GM23248 (cell line): ENCODE measurements at regions not wholly inside any gene's neighbourhood (a gene's known extent, or its start where the extent isn't known, plus 50 kb on each side); places are given as distances from the start of the nearest gene placed in this dataset.

ENCODE experiments used
- DNase-seq: peaks from one replicate; pipeline ENCODE4 v3.0.0-alpha.2; 2015
- H2AFZ ChIP-seq: fragments of 200-600 bp; sonication (generic); 2 replicates; pipeline ENCODE4 v1.6.1; 2016; ENCODE audit warnings: antibody characterized with exemption
- H3F3A ChIP-seq: fragments of 200-600 bp; sonication (generic); 2 replicates; pipeline ENCODE4 v1.6.1; 2016; ENCODE audit warnings: mild to moderate bottlenecking, antibody characterized with exemption, mixed run types; ENCODE audit not compliant: insufficient read depth
- H3K27ac ChIP-seq: fragments of 200-600 bp; sonication (generic); 2 replicates; pipeline ENCODE4 v1.5.1; 2016; ENCODE audit warnings: mild to moderate bottlenecking
- H3K27me3 ChIP-seq: fragments of 200-600 bp; sonication (generic); replicated peaks from 2 replicates; pipeline ENCODE4 v1.6.1; 2016; ENCODE audit warnings: mild to moderate bottlenecking; ENCODE audit not compliant: insufficient read depth
- H3K36me3 ChIP-seq: fragments of 200-600 bp; sonication (generic); 2 replicates; pipeline ENCODE4 v1.6.1; 2016; ENCODE audit warnings: low read depth, mild to moderate bottlenecking
- H3K4me1 ChIP-seq: fragments of 200-600 bp; sonication (generic); 2 replicates; pipeline ENCODE4 v1.6.1; 2016; ENCODE audit warnings: mild to moderate bottlenecking; ENCODE audit not compliant: insufficient read depth
- H3K4me2 ChIP-seq: fragments of 200-600 bp; sonication (generic); one replicate; pipeline ENCODE4 v1.6.1; 2016; ENCODE audit warnings: mild to moderate bottlenecking; ENCODE audit not compliant: unreplicated experiment
- H3K4me3 ChIP-seq: fragments of 200-600 bp; sonication (generic); 2 replicates; pipeline ENCODE4 v1.5.1; 2016; ENCODE audit warnings: mild to moderate bottlenecking
- H3K79me2 ChIP-seq: fragments of 200-600 bp; sonication (generic); 2 replicates; pipeline ENCODE4 v1.6.1; 2016; ENCODE audit warnings: mild to moderate bottlenecking; ENCODE audit not compliant: insufficient read depth
- H3K9ac ChIP-seq: fragments of 200-600 bp; sonication (generic); 2 replicates; pipeline ENCODE4 v1.6.1; 2016; ENCODE audit warnings: mild to moderate bottlenecking
- H3K9me2 ChIP-seq: fragments of 200-600 bp; sonication (generic); 2 replicates; pipeline ENCODE4 v1.6.1; 2016; ENCODE audit warnings: mixed run types, mild to moderate bottlenecking, moderate library complexity; ENCODE audit not compliant: insufficient read depth
- H3K9me3 ChIP-seq: fragments of 200-600 bp; sonication (generic); one replicate; pipeline ENCODE4 v1.6.1; 2017; ENCODE audit warnings: low read depth
- H4K20me1 ChIP-seq: fragments of 200-600 bp; sonication (generic); 2 replicates; pipeline ENCODE4 v1.6.0; 2016; ENCODE audit not compliant: insufficient read depth
- EZH2 ChIP-seq: fragments of 200-600 bp; sonication (generic); IDR thresholded peaks from 2 replicates; pipeline ENCODE4 v1.6.1; 2018; ENCODE audit warnings: antibody characterized with exemption, mild to moderate bottlenecking; ENCODE audit not compliant: insufficient read depth, poor library complexity, severe bottlenecking
- EZH2phosphoT487 ChIP-seq: fragments of 200-600 bp; sonication (generic); IDR thresholded peaks from 2 replicates; pipeline ENCODE4 v1.6.1; 2018; ENCODE audit warnings: antibody characterized with exemption, moderate library complexity, mild to moderate bottlenecking, low read depth; ENCODE audit not compliant: insufficient read depth
- WGBS, 2 experiments: methylation state at CpG; one replicate each; pipeline ENCODE4 v1.1.6; 2015 to 2017; ENCODE audit warnings: low lambda C conversion rate in 2 of 2, low coverage in 1 of 2; ENCODE audit errors: missing lambda C conversion rate in 2 of 2; 5-methylcytosine and 5-hydroxymethylcytosine counted together
- in situ Hi-C: fragments of 300-500 bp; cut with MboI; formaldehyde crosslinking; loops from 2 replicates; pipeline ENCODE4 v1.15.0; 2020

DNA sequence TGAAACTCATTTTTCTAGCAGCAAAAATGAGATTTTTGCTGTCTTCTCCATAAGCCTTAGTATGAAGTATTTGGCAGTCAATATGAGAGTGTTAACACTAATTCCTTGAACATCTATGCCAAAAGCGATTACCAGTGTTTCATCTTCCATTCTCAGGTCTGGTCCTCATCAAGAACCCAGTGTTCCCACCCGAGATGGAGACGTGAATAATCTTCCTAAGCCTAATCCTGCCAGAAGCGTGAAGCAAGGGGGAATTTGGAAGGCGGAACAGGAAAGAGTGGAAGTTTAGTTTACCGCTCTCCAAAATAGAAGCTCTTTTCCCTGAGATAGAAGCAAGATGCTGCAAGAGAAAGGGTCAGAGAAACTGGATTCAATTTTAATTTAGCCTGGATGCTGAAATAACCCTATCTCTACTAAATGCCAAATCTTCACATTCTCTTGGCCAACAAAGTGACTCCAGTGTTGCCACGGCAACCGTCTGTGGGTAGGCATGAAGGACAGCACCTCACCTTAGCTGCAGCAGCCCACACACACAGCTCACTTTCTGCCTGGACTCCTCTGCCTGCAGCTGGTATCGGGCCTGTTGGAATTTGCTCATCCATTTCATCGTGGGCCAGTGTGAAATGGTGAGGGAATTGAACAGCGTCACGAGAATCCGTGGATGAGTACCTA, 711.1 kb downstream of the CBLN2 start:
- Histone ChIP-seq H3K27me3 (no peaks in the 10 kb centered on the region), H2AFZ (no peak overlapping the region), H3K79me2 (no peaks in the 10 kb centered on the region), H3K4me3 (no peak overlapping the region), H3K9me2 (no peaks in the 10 kb centered on the region), H3K27ac (no peak overlapping the region), H4K20me1 (no peaks in the 10 kb centered on the region), H3K36me3 (no peaks in the 10 kb centered on the region), H3K4me2 (no peak overlapping the region), H3K9me3 (no peaks in the 10 kb centered on the region), H3F3A (no peaks in the 10 kb centered on the region), H3K9ac (no peak overlapping the region), H3K4me1 (no peaks in the 10 kb centered on the region)
- DNase-seq: no peak
- 45 to 46% methylated on average over 13 of the region's 13 CpGs for WGBS, 2 experiments
- no peak for TF ChIP-seq EZH2
- no peak for TF ChIP-seq EZH2phosphoT487
- in situ Hi-C loops: no loop called here

DNA sequence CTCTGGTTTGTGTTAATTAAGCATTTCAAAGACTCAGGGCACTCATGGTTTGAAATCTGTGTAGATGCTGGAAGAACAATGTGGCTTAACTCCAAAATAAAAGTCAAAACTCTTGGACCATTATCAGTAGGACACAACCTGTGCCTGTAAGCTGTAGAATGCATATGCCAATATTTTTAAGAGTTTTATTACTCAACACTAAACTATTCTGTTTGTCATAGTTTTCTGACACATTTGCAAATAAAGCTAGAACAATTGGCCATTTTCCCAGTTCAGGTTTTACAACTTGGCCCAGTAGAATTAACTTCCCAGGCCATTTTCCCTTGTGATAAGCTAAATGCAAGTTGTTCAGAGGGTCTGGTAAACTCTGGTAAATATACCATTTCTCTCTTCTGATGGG, 713.1 kb downstream of the CBLN2 start:
- H3K36me3 ChIP-seq: no peaks in the 10 kb centered on the region
- H3K79me2 ChIP-seq: no peaks in the 10 kb centered on the region
- H3K9me3 ChIP-seq: no peaks in the 10 kb centered on the region
- H4K20me1 ChIP-seq: no peaks in the 10 kb centered on the region
- H3K4me2 ChIP-seq: no peak overlapping the region
- H3K27ac ChIP-seq: no peak overlapping the region
- H3K9me2 ChIP-seq: no peaks in the 10 kb centered on the region
- no peak overlapping the region for H3K4me3 ChIP-seq
- H3K4me1 ChIP-seq: no peaks in the 10 kb centered on the region
- no peak overlapping the region for H3K9ac ChIP-seq
- DNase-seq: no peak
- TF ChIP-seq EZH2phosphoT487 (no peak), EZH2 (no peak)
- H3K27me3 ChIP-seq: no peaks in the 10 kb centered on the region
- no peak overlapping the region for H2AFZ ChIP-seq
- no peaks in the 10 kb centered on the region for H3F3A ChIP-seq
- in situ Hi-C loops: no loop called here

DNA sequence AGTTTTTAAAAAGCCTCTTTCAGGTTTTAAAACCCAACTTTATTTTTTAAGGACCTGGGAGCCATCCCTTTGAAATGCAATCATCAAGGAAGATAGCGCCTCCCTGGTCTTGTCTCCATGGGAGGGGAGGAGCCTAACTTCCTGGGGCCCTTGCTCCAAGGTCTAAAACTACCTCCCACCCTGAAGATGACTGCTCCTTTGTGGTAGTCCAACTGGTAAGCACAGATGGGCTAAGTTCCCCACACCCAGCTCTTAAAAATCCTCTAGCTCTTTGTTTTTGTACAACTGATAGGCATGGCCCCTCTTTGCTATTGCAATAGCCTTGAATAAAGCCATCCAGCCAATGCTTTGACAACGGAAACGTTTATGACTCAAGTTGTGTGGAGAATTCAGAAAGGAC, 716.8 kb downstream of the CBLN2 start:
- H3K79me2 ChIP-seq: no peaks in the 10 kb centered on the region
- no peaks in the 10 kb centered on the region for H3K4me1 ChIP-seq
- in situ Hi-C loops: no loop called here
- H3K4me3 ChIP-seq: no peak overlapping the region
- H3K9me2 ChIP-seq: no peaks in the 10 kb centered on the region
- H3F3A ChIP-seq: no peaks in the 10 kb centered on the region
- no peak overlapping the region for H3K9ac ChIP-seq
- no peaks in the 10 kb centered on the region for H3K27me3 ChIP-seq
- no peaks in the 10 kb centered on the region for H3K9me3 ChIP-seq
- H2AFZ ChIP-seq: no peak overlapping the region
- TF ChIP-seq EZH2: no peak
- no peak for TF ChIP-seq EZH2phosphoT487
- H3K27ac ChIP-seq: no peak overlapping the region
- H3K4me2 ChIP-seq: no peak overlapping the region
- H4K20me1 ChIP-seq: no peaks in the 10 kb centered on the region
- 14 to 18% methylated on average over 3 of the region's 3 CpGs for WGBS, 2 experiments
- no peak for DNase-seq
- H3K36me3 ChIP-seq: no peaks in the 10 kb centered on the region

DNA sequence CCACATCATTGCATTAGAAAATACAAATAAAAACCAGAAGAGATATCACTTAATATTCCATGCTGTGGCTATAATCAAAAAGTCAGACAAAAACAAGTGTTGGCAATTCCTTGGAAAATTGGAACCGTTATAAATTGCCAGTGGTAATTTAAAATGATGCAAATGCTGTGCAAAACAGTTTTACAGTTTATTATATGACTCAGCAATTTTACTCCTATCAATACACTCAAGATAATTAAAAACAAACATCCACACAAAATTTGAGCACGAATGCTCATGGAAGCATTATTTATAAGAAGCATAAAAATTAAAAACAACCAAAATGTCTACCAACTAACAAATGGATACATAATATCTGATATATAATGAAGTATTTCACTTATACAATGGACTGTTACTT, 728.8 kb downstream of the CBLN2 start:
- 3 to 4% methylated on average over 2 of the region's 2 CpGs for WGBS, 2 experiments
- H3F3A ChIP-seq: no peaks in the 10 kb centered on the region
- no peak overlapping the region for H3K4me2 ChIP-seq
- H4K20me1 ChIP-seq: no peaks in the 10 kb centered on the region
- no peak overlapping the region for H3K9ac ChIP-seq
- H3K9me2 ChIP-seq: no peaks in the 10 kb centered on the region
- no peaks in the 10 kb centered on the region for H3K27me3 ChIP-seq
- H2AFZ ChIP-seq: no peak overlapping the region
- H3K9me3 ChIP-seq: no peaks in the 10 kb centered on the region
- no peaks in the 10 kb centered on the region for H3K79me2 ChIP-seq
- TF ChIP-seq EZH2 (no peak), EZH2phosphoT487 (no peak)
- H3K36me3 ChIP-seq: no peaks in the 10 kb centered on the region
- no peak for DNase-seq
- no peaks in the 10 kb centered on the region for H3K4me1 ChIP-seq
- no peak overlapping the region for H3K4me3 ChIP-seq
- H3K27ac ChIP-seq: no peak overlapping the region
- in situ Hi-C loops: no loop called here

DNA sequence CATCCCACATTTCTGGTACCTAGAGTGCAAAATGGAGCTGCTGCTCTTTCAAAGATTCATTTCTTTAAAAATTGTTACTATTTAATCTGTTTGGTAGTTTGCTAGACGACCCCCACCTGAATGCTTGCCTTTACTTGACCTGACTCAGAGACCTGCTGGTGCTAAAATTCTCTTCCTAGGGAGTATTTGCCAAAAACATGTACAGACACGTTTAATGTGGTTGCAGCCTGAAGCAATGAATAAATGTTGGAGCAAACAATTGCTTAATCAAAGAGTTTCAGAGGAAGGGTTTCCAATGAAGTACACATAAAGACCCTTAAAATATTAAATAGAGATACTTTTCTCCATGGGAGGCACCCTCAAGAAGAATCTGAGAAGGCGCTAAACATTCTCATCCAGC, 734.4 kb downstream of the CBLN2 start:
- H3K9me2 ChIP-seq: no peaks in the 10 kb centered on the region
- H3K27ac ChIP-seq: no peak overlapping the region
- no peak overlapping the region for H2AFZ ChIP-seq
- H3K4me1 ChIP-seq: no peaks in the 10 kb centered on the region
- no peaks in the 10 kb centered on the region for H3F3A ChIP-seq
- no peaks in the 10 kb centered on the region for H4K20me1 ChIP-seq
- no peak overlapping the region for H3K4me3 ChIP-seq
- no peaks in the 10 kb centered on the region for H3K27me3 ChIP-seq
- no peak for TF ChIP-seq EZH2
- TF ChIP-seq EZH2phosphoT487: no peak
- H3K9ac ChIP-seq: no peak overlapping the region
- H3K36me3 ChIP-seq: no peaks in the 10 kb centered on the region
- no peaks in the 10 kb centered on the region for H3K79me2 ChIP-seq
- H3K4me2 ChIP-seq: no peak overlapping the region
- no peak for DNase-seq
- in situ Hi-C loops: no loop called here
- H3K9me3 ChIP-seq: no peaks in the 10 kb centered on the region
- WGBS, 2 experiments: 5 to 12% methylated on average over 3 of the region's 3 CpGs
